ENCODE measurements at regions not wholly inside any gene's neighbourhood (a gene's known extent, or its start where the extent isn't known, plus 50 kb on each side); places are given as distances from the start of the nearest gene placed in this dataset.

- TF ChIP-seq, protein P1, sequence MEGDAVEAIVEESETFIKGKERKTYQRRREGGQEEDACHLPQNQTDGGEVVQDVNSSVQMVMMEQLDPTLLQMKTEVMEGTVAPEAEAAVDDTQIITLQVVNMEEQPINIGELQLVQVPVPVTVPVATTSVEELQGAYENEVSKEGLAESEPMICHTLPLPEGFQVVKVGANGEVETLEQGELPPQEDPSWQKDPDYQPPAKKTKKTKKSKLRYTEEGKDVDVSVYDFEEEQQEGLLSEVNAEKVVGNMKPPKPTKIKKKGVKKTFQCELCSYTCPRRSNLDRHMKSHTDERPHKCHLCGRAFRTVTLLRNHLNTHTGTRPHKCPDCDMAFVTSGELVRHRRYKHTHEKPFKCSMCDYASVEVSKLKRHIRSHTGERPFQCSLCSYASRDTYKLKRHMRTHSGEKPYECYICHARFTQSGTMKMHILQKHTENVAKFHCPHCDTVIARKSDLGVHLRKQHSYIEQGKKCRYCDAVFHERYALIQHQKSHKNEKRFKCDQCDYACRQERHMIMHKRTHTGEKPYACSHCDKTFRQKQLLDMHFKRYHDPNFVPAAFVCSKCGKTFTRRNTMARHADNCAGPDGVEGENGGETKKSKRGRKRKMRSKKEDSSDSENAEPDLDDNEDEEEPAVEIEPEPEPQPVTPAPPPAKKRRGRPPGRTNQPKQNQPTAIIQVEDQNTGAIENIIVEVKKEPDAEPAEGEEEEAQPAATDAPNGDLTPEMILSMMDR (IDR thresholded peaks at IDR 0.05) = no peak
- no peak for TF ChIP-seq POLR2A (IDR thresholded peaks at IDR 0.05)
These were observed 385.5 kb downstream of the SHANK2 start for GRCh38 chr11:70866834-70867233.
